ENCODE measurements at regions not wholly inside any gene's neighbourhood (a gene's known extent, or its start where the extent isn't known, plus 50 kb on each side); places are given as distances from the start of the nearest gene placed in this dataset.

DNA sequence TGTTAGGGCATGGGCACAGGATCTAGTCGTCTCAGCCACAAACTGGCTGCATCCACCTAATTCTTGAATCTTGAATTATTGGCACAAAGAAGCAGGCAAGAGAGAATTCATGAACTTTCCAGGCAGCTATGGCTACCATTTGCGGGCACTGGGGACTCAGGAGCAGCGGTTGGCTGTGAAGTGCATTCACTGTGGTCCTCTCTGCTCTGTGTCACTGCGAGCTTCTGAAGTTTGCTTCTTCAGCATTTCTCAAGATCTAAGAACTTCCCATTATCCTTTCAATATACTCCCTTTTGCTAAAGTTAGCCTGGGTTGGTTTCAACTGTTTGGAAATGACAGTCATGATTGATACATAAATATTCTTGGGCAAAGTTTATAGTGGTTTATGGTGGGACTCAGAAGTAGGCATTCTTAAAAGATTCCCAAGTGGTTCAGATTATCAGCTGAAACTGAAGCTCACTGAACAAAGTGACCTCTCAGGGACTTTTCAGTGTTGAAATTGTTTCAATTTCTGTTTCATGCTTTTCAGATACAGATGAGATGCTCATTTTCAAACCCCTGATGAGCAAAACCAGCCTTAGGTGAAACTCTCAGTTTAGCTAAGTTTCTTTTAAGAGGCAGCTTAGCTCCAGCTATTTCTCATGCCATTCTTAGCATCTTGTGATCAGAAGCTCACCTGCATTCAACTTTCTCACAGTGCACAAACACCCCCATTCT, 1258.3 kb upstream of the GYPC start:
- TF ChIP-seq, protein P1, sequence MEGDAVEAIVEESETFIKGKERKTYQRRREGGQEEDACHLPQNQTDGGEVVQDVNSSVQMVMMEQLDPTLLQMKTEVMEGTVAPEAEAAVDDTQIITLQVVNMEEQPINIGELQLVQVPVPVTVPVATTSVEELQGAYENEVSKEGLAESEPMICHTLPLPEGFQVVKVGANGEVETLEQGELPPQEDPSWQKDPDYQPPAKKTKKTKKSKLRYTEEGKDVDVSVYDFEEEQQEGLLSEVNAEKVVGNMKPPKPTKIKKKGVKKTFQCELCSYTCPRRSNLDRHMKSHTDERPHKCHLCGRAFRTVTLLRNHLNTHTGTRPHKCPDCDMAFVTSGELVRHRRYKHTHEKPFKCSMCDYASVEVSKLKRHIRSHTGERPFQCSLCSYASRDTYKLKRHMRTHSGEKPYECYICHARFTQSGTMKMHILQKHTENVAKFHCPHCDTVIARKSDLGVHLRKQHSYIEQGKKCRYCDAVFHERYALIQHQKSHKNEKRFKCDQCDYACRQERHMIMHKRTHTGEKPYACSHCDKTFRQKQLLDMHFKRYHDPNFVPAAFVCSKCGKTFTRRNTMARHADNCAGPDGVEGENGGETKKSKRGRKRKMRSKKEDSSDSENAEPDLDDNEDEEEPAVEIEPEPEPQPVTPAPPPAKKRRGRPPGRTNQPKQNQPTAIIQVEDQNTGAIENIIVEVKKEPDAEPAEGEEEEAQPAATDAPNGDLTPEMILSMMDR (IDR thresholded peaks at IDR 0.05): no peak
- no peak for TF ChIP-seq POLR2A (IDR thresholded peaks at IDR 0.05)

All from right lobe of liver (tissue), 4 donors.